GM23338 (cell line): ENCODE measurements at regions not wholly inside any gene's neighbourhood (a gene's known extent, or its start where the extent isn't known, plus 50 kb on each side); places are given as distances from the start of the nearest gene placed in this dataset.

Experiments used
- CTCF ChIP-seq, 2 experiments: fragments of 200-600 bp in 1 of 2; sonication (generic) in 1 of 2; conservative IDR thresholded peaks; 2 replicates each; pipeline versions ENCODE4 v1.5.1 to v1.6.1; 2016 to 2017; ENCODE audit warnings: antibody characterized with exemption in 2 of 2, low read depth in 2 of 2, mild to moderate bottlenecking in 2 of 2, moderate library complexity in 1 of 2
- ETS1 ChIP-seq: IDR thresholded peaks from 2 replicates; pipeline ENCODE4 v1.6.1; 2016; ENCODE audit warnings: antibody characterized with exemption
- EZH2 ChIP-seq: fragments of 200-600 bp; sonication (generic); IDR thresholded peaks from one replicate; pipeline ENCODE4 v1.8.0; 2017; ENCODE audit warnings: antibody characterized with exemption, mild to moderate bottlenecking, low read depth; ENCODE audit not compliant: unreplicated experiment
- EZH2phosphoT487 ChIP-seq: fragments of 200-600 bp; sonication (generic); IDR thresholded peaks from one replicate; pipeline ENCODE4 v1.8.1; 2018; ENCODE audit warnings: antibody characterized with exemption; ENCODE audit not compliant: unreplicated experiment
- JUNB ChIP-seq: IDR thresholded peaks from one replicate; pipeline ENCODE4 v1.6.1; 2016; ENCODE audit warnings: antibody characterized with exemption; ENCODE audit not compliant: unreplicated experiment
- POLR2AphosphoS5 ChIP-seq: IDR thresholded peaks from 2 replicates; pipeline ENCODE4 v1.6.1; 2016; ENCODE audit warnings: antibody characterized with exemption, low read depth
- REST ChIP-seq: IDR thresholded peaks from one replicate; pipeline ENCODE4 v1.6.1; 2018; ENCODE audit warnings: antibody characterized with exemption; ENCODE audit not compliant: unreplicated experiment
- ZNF462 ChIP-seq: fragments of 250-450 bp; sonication (Bioruptor Pico); IDR thresholded peaks from 2 replicates; pipeline ENCODE4 v1.5.0; 2020; ENCODE audit warnings: mild to moderate bottlenecking, moderate library complexity

GRCh38 chr1:106178791-106179190, 877.7 kb upstream of the PRMT6 start:
- no peak for TF ChIP-seq CTCF (conservative IDR thresholded peaks at IDR 0.05; ENCODE audit: low read depth in 2 of 2)
- TF ChIP-seq JUNB = no peak
- no peak for TF ChIP-seq POLR2AphosphoS5
- no peak for TF ChIP-seq EZH2
- TF ChIP-seq ETS1 = no peak
- no peak for TF ChIP-seq EZH2phosphoT487
- no peak for TF ChIP-seq ZNF462 (CRISPR knock-in tag)
- TF ChIP-seq REST = no peak
